Testis (tissue), 2 donors: ENCODE measurements at regions not wholly inside any gene's neighbourhood (a gene's known extent, or its start where the extent isn't known, plus 50 kb on each side); places are given as distances from the start of the nearest gene placed in this dataset.

Experiments used
- DNase-seq: peaks from one replicate; pipeline ENCODE4 v3.0.0-alpha.2; 2019
- H3K27ac ChIP-seq, 2 donors: fragments of 200-600 bp; sonication (generic); one replicate each; pipeline ENCODE4 v1.5.1; 2019
- H3K27me3 ChIP-seq: fragments of 200-600 bp; sonication (generic); one replicate; pipeline ENCODE4 v1.5.1; 2019
- H3K36me3 ChIP-seq: fragments of 200-600 bp; sonication (generic); one replicate; pipeline ENCODE4 v1.5.1; 2017; ENCODE audit warnings: low read depth; ENCODE audit errors: missing control alignments
- H3K4me1 ChIP-seq: fragments of 200-600 bp; sonication (generic); one replicate; pipeline ENCODE4 v1.5.1; 2019
- H3K4me3 ChIP-seq, 2 donors: fragments of 200-600 bp; sonication (generic); one replicate each; pipeline ENCODE4 v1.5.1; 2017 to 2019
- H3K9me3 ChIP-seq: fragments of 200-600 bp; sonication (generic); one replicate; pipeline ENCODE4 v1.5.1; 2017
- CTCF ChIP-seq, 3 experiments: fragments of 450-650 bp in 2 of 3; fragments of 200-600 bp in 1 of 3; sonication (generic) in 1 of 3; IDR thresholded peaks; one replicate each; pipeline ENCODE4 v1.5.1; 2016 to 2019; ENCODE audit warnings: antibody characterized with exemption in 3 of 3, mild to moderate bottlenecking in 2 of 3, moderate library complexity in 1 of 3
- POLR2A ChIP-seq: fragments of 450-650 bp; IDR thresholded peaks from one replicate; pipeline ENCODE4 v1.6.1; 2017; ENCODE audit warnings: antibody characterized with exemption, mild to moderate bottlenecking, moderate library complexity
- WGBS, 2 donors: methylation state at CpG; one replicate each; pipeline ENCODE4 v1.1.5; 2018; 5-methylcytosine and 5-hydroxymethylcytosine counted together
- intact Hi-C: fragments of 100-400 bp; cut with DNase I; formaldehyde crosslinking; loops from one replicate; pipeline ENCODE4 v1.15.1; 2023; ENCODE audit warnings: low total_unique reads

- no peak for TF ChIP-seq POLR2A
- no peak for TF ChIP-seq CTCF (IDR thresholded peaks at IDR 0.05)
- no peak for DNase-seq
- H3K4me1 ChIP-seq: no peaks in the 10 kb centered on the region
- H3K27ac ChIP-seq: no peak overlapping the region
- no peaks in the 10 kb centered on the region for H3K36me3 ChIP-seq
- WGBS, 2 donors: 66 to 78% methylated on average over 4 of the region's 4 CpGs
- no peaks in the 10 kb centered on the region for H3K9me3 ChIP-seq
- no peak overlapping the region for H3K4me3 ChIP-seq
- intact Hi-C loops: no loop called here
- H3K27me3 ChIP-seq: no peaks in the 10 kb centered on the region
Measured at GRCh38 chr13:107018285-107018684, 450.3 kb upstream of the ARGLU1 start.

- intact Hi-C loops: no loop called here
- Histone ChIP-seq H3K27ac (no peak overlapping the region), H3K36me3 (no peaks in the 10 kb centered on the region), H3K4me3 (no peak overlapping the region), H3K4me1 (no peaks in the 10 kb centered on the region), H3K9me3 (no peaks in the 10 kb centered on the region), H3K27me3 (no peaks in the 10 kb centered on the region)
- no peak for DNase-seq
- no peak for TF ChIP-seq CTCF (IDR thresholded peaks at IDR 0.05)
- no peak for TF ChIP-seq POLR2A
- WGBS, 2 donors: 65 to 68% methylated on average over 2 of the region's 2 CpGs
Measured at GRCh38 chr13:107006661-107007060, 438.7 kb upstream of the ARGLU1 start.

- intact Hi-C loops: no loop called here
- Histone ChIP-seq H3K4me3 (no peak overlapping the region), H3K27me3 (no peaks in the 10 kb centered on the region), H3K27ac (no peak overlapping the region), H3K4me1 (no peaks in the 10 kb centered on the region), H3K9me3 (no peaks in the 10 kb centered on the region), H3K36me3 (no peaks in the 10 kb centered on the region)
- WGBS, 2 donors: 62 to 68% methylated on average over 4 of the region's 4 CpGs
- TF ChIP-seq POLR2A (no peak), CTCF (IDR thresholded peaks at IDR 0.05) (no peak)
- no peak for DNase-seq
Measured at GRCh38 chr13:107005577-107005976, 437.6 kb upstream of the ARGLU1 start.

GRCh38 chr13:107003911-107004310 lies 436.0 kb upstream of the ARGLU1 start:
- Histone ChIP-seq H3K27ac (no peak overlapping the region), H3K4me3 (no peak overlapping the region), H3K9me3 (no peaks in the 10 kb centered on the region), H3K36me3 (no peaks in the 10 kb centered on the region), H3K4me1 (no peaks in the 10 kb centered on the region), H3K27me3 (no peaks in the 10 kb centered on the region)
- WGBS, 2 donors: 47 to 74% methylated on average over 3 of the region's 3 CpGs
- intact Hi-C loops: no loop called here
- TF ChIP-seq POLR2A (no peak), CTCF (IDR thresholded peaks at IDR 0.05) (no peak)
- DNase-seq: no peak

GRCh38 chr13:106998664-106999063 lies 430.7 kb upstream of the ARGLU1 start:
- intact Hi-C loops: no loop called here
- H3K36me3 ChIP-seq: no peaks in the 10 kb centered on the region
- no peaks in the 10 kb centered on the region for H3K9me3 ChIP-seq
- H3K27ac ChIP-seq: no peak overlapping the region
- no peak overlapping the region for H3K4me3 ChIP-seq
- TF ChIP-seq POLR2A: no peak
- TF ChIP-seq CTCF (IDR thresholded peaks at IDR 0.05): no peak
- H3K27me3 ChIP-seq: no peaks in the 10 kb centered on the region
- H3K4me1 ChIP-seq: no peaks in the 10 kb centered on the region
- DNase-seq: no peak
- 84 to 87% methylated on average over 5 of the region's 5 CpGs for WGBS, 2 donors
